ENCODE measurements at regions not wholly inside any gene's neighbourhood (a gene's known extent, or its start where the extent isn't known, plus 50 kb on each side); places are given as distances from the start of the nearest gene placed in this dataset.

DNA sequence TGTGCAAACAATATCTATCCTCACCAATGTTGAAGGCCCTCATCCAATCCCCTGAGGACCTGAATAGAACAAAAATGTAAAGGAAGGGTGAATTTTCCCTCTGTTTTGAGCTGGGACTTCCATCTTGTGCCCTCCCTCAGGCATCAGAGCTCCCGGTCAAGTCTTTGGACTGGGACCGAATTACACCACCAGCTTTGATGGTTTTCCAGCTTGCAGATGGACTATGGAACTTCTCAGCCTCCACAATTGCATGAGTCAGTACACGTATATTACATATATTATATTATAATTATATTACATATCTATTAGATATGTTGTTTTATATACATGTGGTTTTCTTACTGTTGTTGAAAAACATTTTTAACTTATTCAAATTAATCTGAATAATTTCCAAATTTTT, 496.4 kb downstream of the CMPK2 start:
- no peak for DNase-seq

- DNase-seq = no peak
Observed at GRCh38 chr2:6370753-6371551, 494.8 kb downstream of the CMPK2 start.

DNA sequence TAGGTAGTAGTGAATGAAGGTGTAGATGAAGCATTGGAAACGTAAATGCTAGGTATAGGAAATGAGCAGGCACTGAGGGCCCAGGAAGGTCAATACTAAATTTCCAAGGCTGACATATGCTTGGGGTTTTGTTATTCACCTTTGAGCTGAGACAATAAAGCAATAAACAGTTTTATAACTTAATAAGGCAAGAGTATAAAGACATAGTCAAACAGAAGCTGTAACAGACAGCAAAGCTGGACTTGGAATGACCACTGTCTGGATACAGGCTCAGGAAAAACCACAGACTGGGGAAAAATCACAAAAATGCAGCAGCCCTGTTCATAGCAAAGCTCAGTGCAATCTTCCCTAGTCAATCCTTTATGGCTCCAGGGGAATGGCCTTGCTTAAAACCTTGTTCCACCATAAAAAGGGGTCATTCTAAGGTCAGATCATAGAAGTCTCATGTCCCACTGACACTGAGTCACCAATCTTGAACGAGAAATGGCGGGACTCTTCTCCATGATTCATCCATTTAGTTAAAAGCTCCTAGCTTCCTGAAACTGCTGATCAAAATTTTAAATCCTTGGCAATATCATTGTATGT, 493.3 kb downstream of the CMPK2 start:
- no peak for DNase-seq

DNA sequence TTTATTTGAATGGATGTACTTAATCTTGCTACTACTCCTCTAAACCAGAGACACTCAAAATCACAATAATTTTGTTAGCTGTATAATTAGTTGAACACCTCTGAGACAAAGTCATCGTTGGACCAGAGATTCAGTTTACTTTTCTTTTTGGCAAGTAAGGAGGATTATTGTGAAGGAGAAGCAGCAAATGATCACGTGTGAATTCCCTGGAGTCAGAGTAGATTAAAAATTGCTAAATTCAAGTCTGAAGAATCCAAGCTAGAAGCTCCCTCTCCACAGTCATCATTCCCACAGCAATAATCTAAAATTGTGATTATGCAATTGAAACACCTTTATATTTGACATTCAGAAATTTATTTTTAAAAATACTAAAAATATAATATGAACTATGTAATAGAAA, 484.4 kb downstream of the CMPK2 start:
- DNase-seq = no peak

- DNase-seq = no peak
Observed at GRCh38 chr2:6384341-6384740, 481.4 kb downstream of the CMPK2 start.

DNA sequence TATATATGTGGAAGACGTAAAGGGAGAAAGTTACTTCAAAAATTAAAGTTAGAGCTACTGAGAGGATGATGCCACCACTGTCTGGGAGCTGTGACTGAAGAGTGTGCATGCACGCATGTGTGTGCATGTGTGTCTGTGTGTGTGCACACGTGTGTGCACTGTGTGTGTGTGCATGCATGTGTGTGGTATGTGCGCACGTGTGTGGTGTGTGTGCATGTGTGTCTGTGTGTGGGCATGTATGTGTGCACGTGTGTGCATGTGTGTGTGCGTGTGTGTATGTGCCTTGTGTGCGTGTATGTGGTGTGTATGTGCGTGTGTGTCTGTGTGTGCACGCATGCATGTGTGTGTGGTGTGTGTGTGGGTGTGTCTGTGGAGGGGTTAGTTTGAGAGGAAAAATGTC, 473.4 kb downstream of the CMPK2 start:
- DNase-seq = no peak

DNA sequence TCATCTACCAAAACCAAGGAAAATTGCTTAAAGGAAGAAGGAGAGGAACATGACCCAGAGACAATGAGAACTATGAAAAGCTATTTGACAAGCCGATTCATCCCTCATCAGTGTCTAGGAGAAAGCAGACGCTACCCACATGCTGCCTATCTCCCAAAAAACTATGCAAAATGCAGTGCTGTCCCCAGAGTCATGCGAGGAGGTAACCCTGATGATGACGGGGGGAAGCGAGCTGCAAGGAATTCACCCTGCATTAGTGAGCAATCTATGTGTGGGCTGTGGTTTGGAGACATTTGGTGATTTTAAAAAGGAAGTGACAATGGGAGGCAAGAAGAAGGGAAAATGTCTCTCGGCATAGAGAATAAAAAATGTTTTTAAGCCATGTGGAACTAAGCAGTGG, 472.7 kb downstream of the CMPK2 start:
- DNase-seq = no peak

DNA sequence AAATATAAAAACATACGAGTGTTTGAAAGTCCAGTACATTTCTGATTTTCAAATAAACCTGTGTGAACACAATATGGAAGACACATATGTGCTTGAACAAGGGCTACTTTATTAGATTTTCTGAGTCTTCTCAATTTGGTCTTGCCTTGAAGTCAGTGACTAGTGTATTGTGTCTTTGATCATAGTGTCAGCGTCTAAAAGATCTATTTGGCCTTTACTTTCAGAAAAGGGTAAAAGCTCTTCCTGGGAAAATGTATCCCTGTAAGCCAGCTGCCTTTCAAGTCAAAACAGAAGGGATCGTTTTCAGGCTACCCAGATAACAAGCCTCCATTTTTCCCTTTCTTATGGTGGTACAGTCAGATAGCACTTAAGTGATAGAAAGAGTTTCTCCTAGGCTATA, 471.9 kb downstream of the CMPK2 start:
- no peak for DNase-seq

- no peak for DNase-seq
Observed at GRCh38 chr2:6394276-6394675, 471.4 kb downstream of the CMPK2 start.

DNA sequence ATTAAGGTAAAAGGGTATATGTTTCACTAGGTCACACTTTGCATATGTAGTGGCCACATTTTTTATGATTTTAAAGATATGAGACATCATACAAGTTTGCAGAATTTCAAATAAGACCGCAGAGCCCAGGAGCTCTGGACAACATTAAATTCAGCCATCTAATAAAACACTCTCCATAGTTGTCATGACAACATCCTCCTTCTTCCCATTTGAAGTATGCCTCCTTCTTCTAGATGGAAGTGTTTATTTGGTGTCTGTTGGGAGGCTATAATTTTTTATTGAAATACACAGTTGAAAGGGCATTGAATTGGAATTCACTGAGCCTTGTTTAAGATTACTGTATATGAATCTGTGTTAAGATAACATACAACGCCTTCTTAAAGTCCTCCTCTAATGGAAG, 467.3 kb downstream of the CMPK2 start:
- no peak for DNase-seq

- DNase-seq = no peak
Observed at GRCh38 chr2:6401301-6401700, 464.4 kb downstream of the CMPK2 start.

GRCh38 chr2:6408057-6408456, 457.6 kb downstream of the CMPK2 start:
- DNase-seq = no peak

DNA sequence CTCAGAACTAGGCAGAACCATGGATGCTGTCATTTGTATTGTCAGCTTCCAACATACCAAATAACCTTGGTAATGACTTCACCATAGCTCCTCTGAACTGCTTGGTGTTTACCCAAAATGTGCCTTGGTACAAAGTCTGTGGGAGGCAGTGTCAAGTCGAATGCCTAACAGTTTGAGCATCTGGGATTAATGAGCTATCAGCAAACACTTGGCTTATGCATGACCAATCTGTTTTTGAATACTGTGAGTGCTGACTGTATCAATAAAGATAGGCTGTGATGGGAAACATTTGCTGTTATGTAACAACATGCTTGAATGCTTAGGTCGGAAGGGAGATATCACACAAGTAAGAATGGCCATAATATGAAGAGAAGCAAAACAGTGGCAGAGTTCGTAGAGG, 455.4 kb downstream of the CMPK2 start:
- DNase-seq = no peak

DNA sequence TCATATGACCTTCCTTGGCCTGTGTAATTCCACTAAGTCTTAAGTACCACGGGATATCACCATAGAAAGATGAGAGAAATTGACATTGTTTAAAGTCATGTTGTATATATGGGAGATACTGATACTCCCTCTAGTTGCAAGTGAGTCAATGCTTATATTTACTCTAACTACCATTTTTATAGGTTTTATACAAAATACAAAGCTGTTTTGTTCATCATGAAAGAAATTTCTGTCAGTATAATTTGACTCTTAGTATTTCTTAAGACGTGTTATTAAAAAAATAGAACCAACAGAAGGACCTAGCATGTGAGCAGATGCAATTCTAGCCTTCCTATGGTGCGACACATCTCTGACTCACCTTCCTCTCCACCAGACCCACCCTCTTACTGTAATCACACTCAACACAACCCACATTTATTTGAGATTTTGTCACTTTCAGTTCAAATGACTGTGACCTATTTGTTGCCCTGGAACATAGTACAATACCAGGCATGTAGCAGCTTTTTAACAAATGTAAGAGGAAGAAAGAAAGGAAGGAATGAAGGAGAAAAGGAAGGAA, 453.1 kb downstream of the CMPK2 start:
- DNase-seq = no peak

DNA sequence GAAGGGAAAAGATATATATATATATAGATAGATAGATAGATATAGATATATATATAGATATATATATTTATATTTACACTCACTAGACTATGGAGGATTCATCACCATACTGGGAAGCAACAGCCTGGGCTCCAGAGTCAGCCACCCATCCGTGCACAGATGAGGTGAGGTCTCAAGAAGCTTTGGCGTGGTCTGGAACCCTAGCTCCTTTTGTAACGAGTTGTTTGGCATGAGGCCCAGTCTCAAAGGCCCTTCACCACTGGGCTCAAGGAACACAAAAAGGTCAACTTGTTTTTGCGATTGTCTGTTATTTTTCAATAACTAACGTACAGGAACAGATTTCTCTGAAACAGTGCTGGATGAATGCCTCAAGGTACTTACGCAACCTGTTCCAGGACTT, 448.7 kb downstream of the CMPK2 start:
- no peak for DNase-seq

DNA sequence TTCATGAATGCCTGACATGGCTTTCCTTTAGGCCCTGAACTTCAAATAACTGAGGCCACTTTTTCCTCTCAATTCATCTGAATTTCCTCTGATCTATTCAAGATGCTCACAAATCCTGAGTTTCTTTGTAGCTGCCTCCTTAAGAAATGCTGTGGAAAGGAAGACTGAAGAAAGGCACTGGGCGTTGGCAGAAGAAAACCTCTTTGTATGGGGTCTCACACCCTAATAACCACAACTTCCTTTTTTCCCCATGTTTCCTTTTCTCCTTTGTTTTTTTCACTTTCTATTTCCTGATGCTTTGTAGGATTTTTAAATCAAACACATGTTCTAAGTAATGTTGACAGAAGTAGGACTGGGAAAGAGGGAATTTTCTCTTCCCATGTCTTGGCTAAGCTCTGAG, 447.4 kb downstream of the CMPK2 start:
- DNase-seq = no peak

DNA sequence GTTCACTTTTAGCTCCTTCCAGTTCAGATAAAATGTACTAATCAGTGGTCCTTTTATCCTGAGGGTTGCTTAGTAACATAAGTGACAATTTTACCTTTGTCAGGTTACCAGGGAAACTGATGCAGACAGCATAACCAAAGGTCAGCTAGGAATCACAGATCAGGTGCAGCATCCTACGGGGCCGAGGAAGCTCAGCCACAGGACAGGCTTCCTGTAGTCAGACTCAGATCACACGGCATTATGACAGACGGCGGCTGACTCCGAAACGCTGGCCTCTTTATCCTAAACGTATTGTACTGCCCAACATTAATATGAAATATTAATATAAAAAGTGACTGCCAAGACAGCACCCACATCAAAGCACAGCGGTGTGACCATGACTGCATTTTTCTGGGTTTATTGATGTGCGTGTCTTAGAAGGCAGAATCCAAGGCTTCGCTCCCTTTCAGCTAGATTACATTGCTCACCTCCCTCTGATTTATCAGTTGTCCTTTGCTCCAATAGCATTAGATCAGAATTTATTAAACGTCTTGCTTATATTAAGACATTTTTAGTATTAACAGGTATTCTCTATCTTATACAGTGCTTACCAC, 444.5 kb downstream of the CMPK2 start:
- no peak for DNase-seq

- no peak for DNase-seq
Observed at GRCh38 chr2:6421888-6422287, 443.8 kb downstream of the CMPK2 start.

DNA sequence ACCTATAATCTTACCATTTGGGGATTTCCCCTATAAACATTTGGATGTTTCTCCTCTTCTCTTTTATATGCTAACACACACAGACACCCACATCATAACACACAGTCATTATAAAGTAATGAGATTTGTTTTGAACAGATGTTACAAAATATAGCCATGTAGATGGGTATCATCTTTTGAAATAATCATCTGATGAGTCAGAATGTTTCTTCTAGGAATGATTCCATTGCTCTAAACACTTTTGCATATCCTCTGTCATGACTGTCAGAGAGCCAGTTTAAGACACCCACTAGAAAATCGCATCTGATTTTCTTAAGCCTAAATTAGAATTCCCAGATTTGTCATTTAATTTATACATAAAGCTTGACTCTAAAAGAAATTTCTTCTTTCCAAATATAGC, 442.6 kb downstream of the CMPK2 start:
- no peak for DNase-seq

GRCh38 chr2:6423944-6424343, 441.8 kb downstream of the CMPK2 start:
- DNase-seq = no peak

- no peak for DNase-seq
Observed at GRCh38 chr2:6425032-6425431, 440.7 kb downstream of the CMPK2 start.

DNA sequence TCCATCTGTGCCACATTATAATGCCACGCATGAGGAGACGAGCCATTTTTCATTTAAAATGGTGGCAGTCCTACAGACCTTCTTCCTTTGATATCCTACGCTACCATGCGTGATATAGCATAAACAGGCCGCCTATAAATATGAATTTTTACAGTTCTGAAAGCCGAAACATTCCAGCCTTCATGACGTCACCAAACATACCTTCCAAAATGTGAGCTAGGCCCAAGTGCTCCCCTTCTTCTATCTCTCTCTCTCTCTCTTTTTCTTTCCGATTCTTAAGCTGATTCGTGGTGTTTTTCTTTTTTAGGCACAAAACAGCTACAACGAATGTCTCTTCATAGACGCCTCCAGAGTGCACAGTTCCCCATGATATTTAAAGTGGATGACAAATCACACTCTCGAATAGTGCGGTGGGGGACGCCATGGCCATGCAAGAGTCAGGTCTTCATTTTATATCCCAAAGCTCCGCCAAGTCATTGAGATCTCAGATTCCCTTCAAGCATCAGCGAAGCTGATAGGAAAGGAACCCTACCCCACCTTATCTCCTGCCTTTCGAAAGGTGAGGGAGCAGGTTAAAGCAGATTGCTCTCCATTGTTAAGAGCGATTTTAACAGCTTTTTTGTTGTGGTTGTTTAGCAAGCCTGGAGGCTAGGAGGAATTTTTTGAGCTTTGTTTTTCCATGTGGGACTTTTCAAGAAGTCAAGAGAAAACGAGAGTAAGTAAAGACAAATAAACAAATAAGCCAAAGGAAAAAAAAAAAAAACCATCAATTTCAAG, 436.3 kb downstream of the CMPK2 start:
- no peak for DNase-seq

DNA sequence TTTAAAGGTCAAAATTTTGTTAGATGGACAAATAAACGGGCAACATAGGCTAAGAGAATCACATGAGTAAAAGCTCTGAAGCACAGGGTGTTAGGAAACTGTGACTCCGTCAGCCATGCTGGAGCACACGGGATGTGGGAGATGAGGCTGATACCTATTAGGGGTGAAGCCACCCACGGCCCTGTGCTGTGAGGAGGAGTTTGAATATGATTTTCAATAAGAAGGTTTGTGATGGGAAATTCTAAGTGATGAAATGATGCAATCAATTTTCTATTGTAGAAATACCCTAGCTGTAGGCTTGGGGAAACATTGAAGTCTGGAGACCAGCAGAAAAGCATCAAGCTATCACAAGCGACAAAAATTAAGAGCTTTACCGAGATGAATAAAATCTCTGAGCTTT, 431.3 kb downstream of the CMPK2 start:
- DNase-seq = no peak

- no peak for DNase-seq
Observed at GRCh38 chr2:6441800-6442199, 423.9 kb downstream of the CMPK2 start.

All from NCI-H1092 (cell line).